A673 (cell line): ENCODE measurements at regions not wholly inside any gene's neighbourhood (a gene's known extent, or its start where the extent isn't known, plus 50 kb on each side); places are given as distances from the start of the nearest gene placed in this dataset.
A peak's percentile ranks its signal among the peaks of the same experiment; 100 is the strongest.

ENCODE experiments used
- BruUV-seq: library from RNA; stranded (reverse); fragments of 400-500 nt; replicated peaks from 2 replicates; lab custom pipeline; 2021; lab: Mats Ljungman, UMichigan
- CTCF ChIA-PET: fragments of 300-600 bp; sonication (Branson Sonifier 250); formaldehyde crosslinking; loops from one replicate; lab custom pipeline; 2022; ENCODE audit warnings: antibody characterized with exemption; lab: Charles Lee
- POLR2A ChIA-PET: fragments of 300-600 bp; sonication (Branson Sonifier 250); formaldehyde crosslinking; loops from one replicate; lab custom pipeline; 2022; ENCODE audit warnings: antibody characterized with exemption; ENCODE audit not compliant: low non-redundant PET; lab: Charles Lee
- DNase-seq: peaks from one replicate; pipeline ENCODE4 v3.0.0-alpha.2; 2015; ENCODE audit warnings: low spot score
- H3K27ac ChIP-seq: fragments of 200-600 bp; sonication (generic); 2 replicates; pipeline ENCODE4 v1.5.1; 2016; ENCODE audit warnings: mixed run types, low read depth, mild to moderate bottlenecking, mixed read lengths, antibody characterized with exemption, low read length; ENCODE audit not compliant: poor library complexity, severe bottlenecking
- H3K27me3 ChIP-seq: fragments of 200-600 bp; sonication (generic); replicated peaks from 2 replicates; pipeline ENCODE4 v1.6.1; 2017; ENCODE audit warnings: mixed run types, low read depth, mild to moderate bottlenecking, mixed read lengths, antibody characterized with exemption, low read length; ENCODE audit not compliant: insufficient read depth, poor library complexity
- H3K36me3 ChIP-seq: fragments of 200-600 bp; sonication (generic); 2 replicates; pipeline ENCODE4 v1.6.1; 2016; ENCODE audit warnings: mixed run types, mild to moderate bottlenecking, mixed read lengths, antibody characterized with exemption, low read length; ENCODE audit not compliant: insufficient read depth, poor library complexity, severe bottlenecking
- H3K4me1 ChIP-seq: fragments of 200-600 bp; sonication (generic); 2 replicates; pipeline ENCODE4 v1.6.1; 2017; ENCODE audit warnings: mixed run types, mild to moderate bottlenecking, mixed read lengths, antibody characterized with exemption, low read length; ENCODE audit not compliant: insufficient read depth, poor library complexity, severe bottlenecking
- H3K4me3 ChIP-seq: fragments of 200-600 bp; sonication (generic); 2 replicates; pipeline ENCODE4 v1.5.1; 2016; ENCODE audit warnings: low read depth, mixed run types, mild to moderate bottlenecking, mixed read lengths, low read length; ENCODE audit not compliant: poor library complexity, severe bottlenecking
- H3K9me3 ChIP-seq: fragments of 200-600 bp; sonication (generic); 2 replicates; pipeline ENCODE4 v1.6.1; 2016; ENCODE audit warnings: mixed run types, low read depth, mild to moderate bottlenecking, mixed read lengths, antibody characterized with exemption, low read length; ENCODE audit not compliant: poor library complexity, severe bottlenecking
- CTCF ChIP-seq: fragments of 300-800, 200-600 bp; sonication (generic); conservative IDR thresholded peaks from 2 replicates; pipeline ENCODE4 v1.5.1; 2017; ENCODE audit warnings: low read depth, mild to moderate bottlenecking, antibody characterized with exemption, low read length, moderate library complexity, mixed read lengths
- EZH2 ChIP-seq: fragments of 200-600 bp; sonication (generic); IDR thresholded peaks from 2 replicates; pipeline ENCODE4 v1.6.1; 2017; ENCODE audit warnings: borderline replicate concordance, low read depth, mild to moderate bottlenecking, mixed read lengths, antibody characterized with exemption, low read length; ENCODE audit not compliant: poor library complexity, severe bottlenecking
- intact Hi-C: fragments of 100-400 bp; cut with micrococcal nuclease; formaldehyde crosslinking; loops from one replicate; pipeline ENCODE4 v1.10.0; 2022; ENCODE audit not compliant: unreplicated experiment

- intact Hi-C loops: no loop called here
- H3K27ac ChIP-seq: no peak overlapping the region
- ChIA-PET CTCF (interaction anchor here (0.5 kb wide), 1 partner anchor 381 kb away, joined by 3 read pairs; no protein-coding TSS in a partner anchor), POLR2A (no interaction called here)
- H3K36me3 ChIP-seq: no peaks in the 10 kb centered on the region
- BruUV-seq: no TSS peak
- TF ChIP-seq EZH2: no peak
- peak; percentile 35 for TF ChIP-seq CTCF
- no peaks in the 10 kb centered on the region for H3K9me3 ChIP-seq
- H3K4me3 ChIP-seq: no peak overlapping the region
- peaks cover 10% of the 10 kb centered on the region for H3K4me1 ChIP-seq
- no peaks in the 10 kb centered on the region for H3K27me3 ChIP-seq
- DNase-seq: peak; percentile 35
Measured at GRCh38 chr6:112560651-112561050, 213.5 kb downstream of the RFPL4B start.

- BruUV-seq: no TSS peak
- Histone ChIP-seq H3K27ac (no peak overlapping the region), H3K4me3 (no peak overlapping the region), H3K36me3 (no peaks in the 10 kb centered on the region), H3K9me3 (no peaks in the 10 kb centered on the region), H3K4me1 (peaks cover 10% of the 10 kb centered on the region), H3K27me3 (no peaks in the 10 kb centered on the region)
- POLR2A ChIA-PET: no interaction called here
- no peak for DNase-seq
- TF ChIP-seq EZH2 (no peak), CTCF (no peak)
- CTCF ChIA-PET: no interaction called here
- intact Hi-C loops: no loop called here
Measured at GRCh38 chr6:112562301-112563231, 215.4 kb downstream of the RFPL4B start.

- DNase-seq: peak; percentile 44
- Histone ChIP-seq H3K4me1 (peaks cover 10% of the 10 kb centered on the region), H3K9me3 (no peaks in the 10 kb centered on the region), H3K27me3 (no peaks in the 10 kb centered on the region), H3K36me3 (no peaks in the 10 kb centered on the region), H3K27ac (no peak overlapping the region), H3K4me3 (no peak overlapping the region)
- ChIA-PET POLR2A (no interaction called here), CTCF (no interaction called here)
- no TSS peak for BruUV-seq
- intact Hi-C loops: no loop called here
- TF ChIP-seq EZH2: no peak
- no peak for TF ChIP-seq CTCF
Measured at GRCh38 chr6:112563368-112563767, 216.2 kb downstream of the RFPL4B start.
